KOPT-K1 (cell line): ENCODE measurements at regions not wholly inside any gene's neighbourhood (a gene's known extent, or its start where the extent isn't known, plus 50 kb on each side); places are given as distances from the start of the nearest gene placed in this dataset.

Experiments used
- H3K27ac ChIP-seq: fragments of 200-600 bp; sonication (generic); 2 replicates; pipeline ENCODE4 v1.5.1; 2016; ENCODE audit warnings: antibody characterized with exemption, mild to moderate bottlenecking, low read depth, low read length; ENCODE audit not compliant: poor library complexity, severe bottlenecking
- H3K36me3 ChIP-seq: fragments of 200-600 bp; sonication (generic); 2 replicates; pipeline ENCODE4 v1.5.1; 2017; ENCODE audit warnings: antibody characterized with exemption, mild to moderate bottlenecking, low read length, moderate library complexity; ENCODE audit not compliant: insufficient read depth
- H3K9me3 ChIP-seq: fragments of 200-600 bp; sonication (generic); 2 replicates; pipeline ENCODE4 v1.5.1; 2017; ENCODE audit warnings: antibody characterized with exemption, low read length, mild to moderate bottlenecking; ENCODE audit not compliant: insufficient read depth, poor library complexity, severe bottlenecking

GRCh38 chr6:139533573-139534471 is 159.4 kb upstream of the CITED2 start:
- H3K9me3 ChIP-seq = no peaks in the 10 kb centered on the region
- H3K27ac ChIP-seq = no peak overlapping the region
- no peaks in the 10 kb centered on the region for H3K36me3 ChIP-seq

- no peaks in the 10 kb centered on the region for H3K36me3 ChIP-seq
- H3K9me3 ChIP-seq = no peaks in the 10 kb centered on the region
- H3K27ac ChIP-seq = no peak overlapping the region
Measured at GRCh38 chr6:139533171-139533570, 158.7 kb upstream of the CITED2 start.

GRCh38 chr6:139531148-139532115 is 157.0 kb upstream of the CITED2 start:
- no peak overlapping the region for H3K27ac ChIP-seq
- H3K9me3 ChIP-seq = no peaks in the 10 kb centered on the region
- H3K36me3 ChIP-seq = no peaks in the 10 kb centered on the region

GRCh38 chr6:139530561-139530960 is 156.1 kb upstream of the CITED2 start:
- H3K9me3 ChIP-seq = no peaks in the 10 kb centered on the region
- no peak overlapping the region for H3K27ac ChIP-seq
- no peaks in the 10 kb centered on the region for H3K36me3 ChIP-seq

- Histone ChIP-seq H3K36me3 (no peaks in the 10 kb centered on the region), H3K9me3 (no peaks in the 10 kb centered on the region), H3K27ac (no peak overlapping the region)
Measured at GRCh38 chr6:139529420-139529819, 155.0 kb upstream of the CITED2 start.

GRCh38 chr6:139528471-139528870 is 154.0 kb upstream of the CITED2 start:
- H3K27ac ChIP-seq = no peak overlapping the region
- no peaks in the 10 kb centered on the region for H3K36me3 ChIP-seq
- no peaks in the 10 kb centered on the region for H3K9me3 ChIP-seq

- Histone ChIP-seq H3K36me3 (no peaks in the 10 kb centered on the region), H3K27ac (no peak overlapping the region), H3K9me3 (no peaks in the 10 kb centered on the region)
Measured at GRCh38 chr6:139525415-139525814, 151.0 kb upstream of the CITED2 start.

- Histone ChIP-seq H3K9me3 (no peaks in the 10 kb centered on the region), H3K27ac (no peak overlapping the region), H3K36me3 (no peaks in the 10 kb centered on the region)
Measured at GRCh38 chr6:139523986-139524385, 149.5 kb upstream of the CITED2 start.

GRCh38 chr6:139522511-139523220 is 148.2 kb upstream of the CITED2 start:
- Histone ChIP-seq H3K27ac (no peak overlapping the region), H3K36me3 (no peaks in the 10 kb centered on the region), H3K9me3 (no peaks in the 10 kb centered on the region)

- Histone ChIP-seq H3K27ac (no peak overlapping the region), H3K9me3 (no peaks in the 10 kb centered on the region)
Measured at GRCh38 chr6:139521338-139521737, 146.9 kb upstream of the CITED2 start.

GRCh38 chr6:139520321-139520768 is 145.9 kb upstream of the CITED2 start:
- H3K9me3 ChIP-seq = no peaks in the 10 kb centered on the region
- H3K27ac ChIP-seq = no peak overlapping the region
- no peaks in the 10 kb centered on the region for H3K36me3 ChIP-seq

More at GRCh38 chr6:139521338-139521737, 146.9 kb upstream of the CITED2 start:
- H3K36me3 ChIP-seq = no peaks in the 10 kb centered on the region

GRCh38 chr6:139519571-139520031 is 145.2 kb upstream of the CITED2 start:
- Histone ChIP-seq H3K36me3 (no peaks in the 10 kb centered on the region), H3K9me3 (no peaks in the 10 kb centered on the region), H3K27ac (no peak overlapping the region)

- Histone ChIP-seq H3K9me3 (no peaks in the 10 kb centered on the region), H3K36me3 (no peaks in the 10 kb centered on the region), H3K27ac (no peak overlapping the region)
Measured at GRCh38 chr6:139519097-139519496, 144.6 kb upstream of the CITED2 start.

GRCh38 chr6:139518556-139519091 is 144.2 kb upstream of the CITED2 start:
- Histone ChIP-seq H3K9me3 (no peaks in the 10 kb centered on the region), H3K36me3 (no peaks in the 10 kb centered on the region), H3K27ac (no peak overlapping the region)
